ENCODE measurements at regions not wholly inside any gene's neighbourhood (a gene's known extent, or its start where the extent isn't known, plus 50 kb on each side); places are given as distances from the start of the nearest gene placed in this dataset.
"Not testable (repeated sequence)": the region's sequence is repeated elsewhere in the genome, so short reads cannot be mapped to it uniquely, and the experiment has no call there.

DNA sequence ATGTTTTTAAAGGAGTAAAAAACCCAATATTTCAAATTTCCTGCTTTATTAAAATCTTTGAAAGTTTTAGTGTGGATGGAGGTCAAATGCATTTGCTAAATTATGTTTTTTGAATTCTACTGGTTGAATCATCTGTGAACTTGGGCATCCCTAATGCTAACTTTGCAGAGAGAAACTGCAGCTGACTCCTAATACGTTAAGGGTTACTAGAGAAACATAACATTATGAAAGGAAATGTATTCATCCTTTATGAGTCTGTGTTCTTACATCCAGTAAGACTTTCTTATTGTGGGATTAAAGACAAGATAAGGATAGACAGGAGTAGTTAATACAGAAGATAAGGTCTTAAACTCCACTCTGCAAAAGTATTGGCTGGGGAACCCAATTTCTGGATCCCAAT lies 140.6 kb downstream of the FAM124B start:
- DNase-seq (ENCODE audit: low spot score), result no peak

DNA sequence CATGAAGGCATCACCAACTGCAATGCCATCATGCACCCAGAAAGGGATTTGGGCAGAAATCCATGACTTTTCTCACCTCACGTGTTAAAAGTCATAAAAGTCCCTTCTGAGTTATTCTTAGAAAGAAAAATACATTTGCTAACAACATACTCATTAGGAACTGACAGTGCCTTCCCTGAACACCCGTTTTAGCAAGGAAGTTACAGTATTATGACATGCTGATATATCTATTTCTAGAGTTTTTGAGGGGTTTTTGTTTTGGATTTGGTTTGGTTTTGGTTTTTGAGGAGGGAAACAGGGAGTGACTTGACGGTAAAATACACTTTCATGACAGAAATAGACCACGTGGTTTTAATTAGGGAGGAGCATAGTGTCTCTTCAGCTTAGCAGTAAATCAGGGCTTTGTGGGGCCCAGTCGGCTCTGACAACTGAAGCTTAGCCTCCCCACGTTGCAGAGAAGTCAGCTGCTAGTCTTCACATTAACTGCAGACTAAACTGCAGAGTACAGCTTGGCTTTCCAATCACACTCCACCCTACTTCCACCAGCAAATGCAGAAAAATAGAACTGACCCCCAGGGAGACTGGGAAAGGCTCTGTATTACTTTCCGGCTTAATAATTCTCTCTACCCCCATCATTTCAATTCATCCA lies 141.4 kb downstream of the FAM124B start:
- DNase-seq (ENCODE audit: low spot score), result no peak

- no peak for DNase-seq (ENCODE audit: low spot score)
These were observed 142.1 kb downstream of the FAM124B start for GRCh38 chr2:224259831-224260230.

DNA sequence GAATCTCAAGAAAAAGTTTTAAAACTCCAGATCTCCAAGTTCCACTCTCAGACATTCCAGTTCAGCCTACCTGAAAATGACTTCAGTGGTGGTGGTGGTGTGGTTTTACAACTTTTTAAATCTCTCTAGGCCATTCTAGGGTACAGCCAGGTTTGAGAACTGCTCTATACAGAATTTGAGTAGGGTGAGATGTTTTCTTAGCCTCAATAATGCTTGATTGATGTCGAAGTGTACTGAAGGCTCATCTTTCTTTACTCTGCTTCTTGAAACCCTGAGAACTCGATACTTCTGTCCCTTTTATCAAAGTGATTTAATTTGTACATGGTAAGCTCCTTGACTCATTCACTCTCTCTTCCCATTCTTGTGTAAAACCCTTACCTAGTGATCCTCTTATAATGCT lies 143.8 kb downstream of the FAM124B start:
- DNase-seq (ENCODE audit: low spot score), result no peak

GRCh38 chr2:224257156-224257555 lies 144.8 kb downstream of the FAM124B start:
- DNase-seq (ENCODE audit: low spot score), result no peak

DNA sequence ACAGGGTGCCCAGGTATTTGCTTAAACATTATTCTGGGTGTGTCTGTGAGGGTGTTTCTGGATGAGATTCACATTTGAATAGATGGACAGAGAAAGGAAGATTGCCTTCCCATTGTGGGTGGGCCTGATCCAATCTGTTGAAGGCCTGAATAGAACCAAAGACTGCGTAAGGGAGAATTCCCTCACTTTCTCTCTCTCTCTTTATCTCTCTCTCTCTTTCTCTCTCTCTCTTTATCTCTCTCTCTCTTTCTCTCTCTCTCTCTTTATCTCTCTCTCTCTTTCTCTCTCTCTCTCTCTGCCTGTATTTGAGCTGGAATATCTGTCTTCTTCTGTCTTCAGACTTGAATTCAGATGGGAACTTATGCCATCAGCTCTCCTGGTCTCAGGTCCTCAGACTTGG lies 148.4 kb downstream of the FAM124B start:
- DNase-seq (ENCODE audit: low spot score), result no peak

DNA sequence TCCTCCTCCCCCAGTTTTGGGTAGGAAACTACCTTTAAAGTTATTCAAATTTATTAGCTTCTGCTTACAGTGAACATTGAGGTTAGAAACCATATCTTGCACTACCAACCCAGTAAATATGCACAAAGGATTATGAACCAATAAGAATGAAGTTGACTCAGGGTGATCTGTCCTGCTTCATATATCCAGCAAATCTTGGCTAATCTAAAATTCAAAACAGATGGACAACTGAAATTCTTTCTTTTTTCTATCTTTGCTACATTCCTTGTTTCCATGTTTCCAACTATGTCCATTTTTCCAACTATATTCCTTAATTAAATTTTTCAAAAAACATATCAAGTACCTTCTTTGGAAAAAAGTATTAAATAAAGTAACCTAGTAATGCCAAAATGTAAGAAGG lies 149.3 kb downstream of the FAM124B start:
- DNase-seq (ENCODE audit: low spot score), result no peak

DNA sequence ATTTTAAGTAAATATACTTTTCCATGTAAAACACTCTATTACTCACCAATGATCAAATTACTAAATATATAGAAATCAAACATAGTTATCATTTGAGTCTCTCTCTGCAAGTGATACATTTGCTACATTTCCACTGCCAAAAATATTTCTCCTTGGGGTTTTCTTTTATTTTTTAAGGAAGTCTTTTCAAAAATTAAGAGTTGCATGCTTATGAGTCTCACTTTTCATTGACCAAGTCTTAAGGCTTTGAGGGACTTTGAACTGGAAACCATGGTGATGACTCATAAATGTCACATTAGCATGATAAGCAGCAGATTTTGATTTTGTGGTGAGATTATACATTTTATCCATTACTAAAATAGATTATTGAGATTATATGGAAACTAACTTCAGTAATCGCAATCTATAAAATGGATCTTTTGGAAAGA lies 152.9 kb downstream of the FAM124B start:
- no peak for DNase-seq (ENCODE audit: low spot score)

DNA sequence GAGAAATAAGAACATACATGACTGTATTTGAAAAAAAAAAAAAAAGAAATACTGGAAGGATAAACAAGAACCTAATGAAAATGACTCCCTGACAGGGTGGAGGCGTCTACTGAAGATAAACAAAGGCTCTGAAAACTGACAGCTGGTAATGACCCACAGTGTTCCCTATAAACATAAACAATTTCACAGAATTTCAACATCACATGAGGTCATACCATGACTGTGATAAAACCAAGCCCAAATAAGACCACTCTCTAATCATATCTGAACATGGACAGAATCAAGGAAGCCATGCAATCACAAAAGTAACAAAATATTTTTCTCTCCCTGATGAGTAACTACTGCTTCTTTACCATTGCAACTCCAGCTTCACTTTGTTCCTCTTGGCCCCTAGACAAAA lies 159.3 kb downstream of the FAM124B start:
- DNase-seq (ENCODE audit: low spot score), result no peak

- no peak for DNase-seq (ENCODE audit: low spot score)
These were observed 160.1 kb downstream of the FAM124B start for GRCh38 chr2:224241812-224242211.

- no peak for DNase-seq (ENCODE audit: low spot score)
These were observed 160.9 kb downstream of the FAM124B start for GRCh38 chr2:224241001-224241400.

DNA sequence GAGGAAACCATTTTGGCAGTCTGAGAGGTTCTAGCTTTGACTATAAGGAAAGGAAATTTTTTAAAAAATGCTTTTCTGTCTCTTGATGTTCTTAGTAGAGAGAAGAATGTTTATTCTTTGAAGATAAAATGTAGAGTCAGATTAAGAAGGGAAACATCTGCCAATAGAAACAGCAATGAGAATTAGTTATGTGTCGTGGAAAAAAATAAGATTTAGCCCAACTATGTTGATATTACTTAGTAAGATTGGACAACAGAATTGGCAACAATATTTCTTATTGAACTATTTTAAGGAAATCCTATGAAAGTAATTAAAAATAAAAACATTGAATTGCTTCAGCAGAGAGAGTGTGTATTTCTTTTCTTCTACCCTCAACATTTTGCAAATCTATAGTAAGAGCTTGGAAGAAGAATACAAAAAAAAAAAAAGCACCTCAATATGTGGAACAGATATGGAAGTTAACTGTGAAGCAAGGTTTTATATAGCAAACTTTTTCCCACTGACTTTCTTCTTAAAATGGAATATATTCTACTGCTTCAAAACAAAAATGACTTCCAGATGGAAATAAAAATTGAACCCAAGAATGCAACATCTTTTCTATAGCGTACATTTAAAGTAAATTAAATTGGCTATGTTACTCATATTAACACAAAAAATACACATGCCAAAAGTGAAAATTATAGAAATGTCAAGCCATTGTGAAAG lies 177.9 kb downstream of the FAM124B start:
- no peak for DNase-seq (ENCODE audit: low spot score)

GRCh38 chr2:224222974-224223373 lies 178.9 kb downstream of the FAM124B start:
- DNase-seq (ENCODE audit: low spot score), result no peak

- no peak for DNase-seq (ENCODE audit: low spot score)
These were observed 179.6 kb downstream of the FAM124B start for GRCh38 chr2:224222291-224222690.

- DNase-seq (ENCODE audit: low spot score), result no peak
These were observed 180.4 kb downstream of the FAM124B start for GRCh38 chr2:224221455-224221913.

DNA sequence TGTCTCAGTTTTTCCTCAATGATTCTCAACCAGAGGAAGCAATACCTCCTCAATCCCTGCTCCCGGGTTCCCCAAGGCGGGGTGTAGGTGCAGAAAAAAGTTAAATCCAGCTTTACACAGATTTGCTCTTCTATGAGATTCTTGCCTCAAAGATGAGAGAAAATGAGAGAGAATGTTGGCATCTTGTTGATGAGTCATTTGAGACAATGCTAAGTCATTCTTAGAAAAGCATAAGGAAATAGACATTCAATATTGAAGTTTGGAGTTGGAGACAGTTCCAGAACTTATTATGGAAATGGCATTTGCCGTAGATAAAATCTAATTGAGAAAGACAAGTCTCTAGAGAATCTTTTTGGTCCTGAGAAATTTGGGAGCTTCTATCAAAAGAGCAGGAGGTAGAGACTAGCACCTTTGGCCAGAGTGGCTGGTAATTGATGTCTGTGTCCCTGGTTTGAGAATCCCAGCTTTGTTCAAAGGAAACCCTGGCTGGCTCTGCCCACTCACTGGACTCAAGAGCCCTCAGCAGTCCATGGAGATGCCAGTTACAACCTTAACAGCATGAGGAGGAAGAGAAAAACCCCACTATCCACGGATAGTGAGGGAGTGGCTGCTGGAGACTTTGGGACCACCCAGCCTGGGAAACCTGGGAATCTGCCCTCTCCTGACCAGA lies 181.2 kb downstream of the FAM124B start:
- DNase-seq (ENCODE audit: low spot score), result no peak

DNA sequence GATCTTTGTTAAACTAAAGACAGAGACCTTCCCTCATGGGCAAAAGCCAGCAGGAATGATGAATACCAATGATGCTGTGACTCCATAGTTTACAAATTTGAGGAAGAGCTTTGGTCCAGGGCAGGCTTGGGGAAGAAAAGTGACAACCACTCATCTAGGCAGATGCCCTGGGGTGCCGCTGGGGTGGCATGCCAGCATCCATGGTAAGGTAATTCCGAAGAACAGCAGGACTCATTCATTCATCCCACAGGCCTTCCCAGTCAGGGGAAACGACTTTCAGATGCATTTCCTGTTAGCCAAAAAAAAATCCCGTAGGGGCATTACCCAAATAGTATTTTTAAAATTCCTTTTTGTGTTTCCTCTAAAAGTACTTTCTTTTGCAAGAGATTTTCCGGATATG lies 180.7 kb upstream of the SERPINE2 start:
- no peak for DNase-seq (ENCODE audit: low spot score)

DNA sequence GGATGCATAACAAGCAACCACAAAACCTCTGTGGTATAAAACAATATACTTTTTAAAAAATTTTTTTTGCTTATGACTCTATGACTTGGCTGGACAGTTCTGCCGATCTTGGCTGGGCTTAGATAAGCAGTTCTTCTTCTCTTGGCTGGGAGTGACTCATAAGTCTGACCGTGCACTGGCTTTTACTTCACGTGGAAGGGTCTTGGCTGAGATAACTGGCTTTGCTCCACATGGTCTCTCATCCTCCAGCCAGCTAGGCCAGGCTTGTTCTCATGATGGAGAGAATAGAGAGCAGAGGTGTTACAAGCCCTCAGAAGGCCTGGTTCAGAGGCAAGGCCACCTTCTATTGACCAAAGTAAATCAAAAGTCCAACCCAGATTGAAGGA lies 178.9 kb upstream of the SERPINE2 start:
- DNase-seq (ENCODE audit: low spot score), result no peak

DNA sequence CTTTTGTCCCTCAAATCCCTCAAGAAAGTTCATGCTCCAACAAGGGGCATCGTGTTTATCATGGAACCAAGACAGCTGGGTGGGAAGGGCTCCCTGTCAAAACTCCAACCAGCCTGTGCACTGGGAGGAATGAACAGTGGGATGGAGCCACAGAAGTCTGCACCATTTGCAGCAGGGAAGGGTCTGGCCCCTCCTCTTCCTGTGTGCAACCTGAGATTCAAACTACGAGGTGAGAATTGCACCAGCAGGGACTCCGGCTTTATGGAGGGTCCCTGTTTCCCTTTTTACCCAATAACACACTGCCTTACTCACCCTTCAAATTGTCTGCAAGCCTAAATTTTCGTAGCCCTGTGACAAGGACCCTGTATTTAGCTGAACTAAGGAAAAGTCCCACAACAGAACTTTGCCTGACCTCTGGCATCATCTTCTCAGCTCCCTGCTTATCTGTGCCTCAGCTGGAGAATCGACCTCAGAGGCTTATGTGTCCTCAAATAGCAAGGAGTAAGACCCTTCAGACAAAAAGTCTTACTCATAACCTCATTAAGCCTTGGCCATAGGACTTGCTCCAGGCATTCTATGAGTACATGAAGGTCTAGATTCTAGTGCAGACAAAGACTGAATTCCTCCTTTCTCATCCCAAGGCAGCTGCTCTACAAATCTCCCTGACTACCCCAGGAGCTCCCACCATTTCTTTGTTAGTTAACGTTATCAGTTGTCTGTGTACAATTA lies 178.3 kb upstream of the SERPINE2 start:
- DNase-seq (ENCODE audit: low spot score), result no peak

DNA sequence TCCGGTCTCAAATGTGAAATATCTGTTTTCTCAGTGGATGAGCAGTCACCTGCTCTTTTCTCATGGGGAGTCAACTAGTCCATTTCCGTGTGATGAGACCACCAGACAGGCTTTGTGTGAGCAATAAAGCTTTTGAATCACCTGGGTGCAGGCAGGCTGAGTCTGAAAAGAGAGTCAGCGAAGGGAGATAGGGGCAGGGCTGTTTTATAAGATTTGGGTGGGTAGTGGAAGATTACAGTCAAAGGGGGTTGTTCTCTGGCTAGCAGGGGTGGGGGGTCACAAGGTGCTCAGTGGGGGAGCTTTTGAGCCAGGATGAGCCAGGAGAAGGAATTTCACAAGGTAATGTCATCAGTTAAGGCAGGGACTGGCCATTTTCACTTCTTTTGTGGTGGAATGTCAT lies 176.5 kb upstream of the SERPINE2 start:
- DNase-seq (ENCODE audit: low spot score), result not testable (repeated sequence)

GRCh38 chr2:224213396-224213795 lies 174.3 kb upstream of the SERPINE2 start:
- no peak for DNase-seq (ENCODE audit: low spot score)

DNA sequence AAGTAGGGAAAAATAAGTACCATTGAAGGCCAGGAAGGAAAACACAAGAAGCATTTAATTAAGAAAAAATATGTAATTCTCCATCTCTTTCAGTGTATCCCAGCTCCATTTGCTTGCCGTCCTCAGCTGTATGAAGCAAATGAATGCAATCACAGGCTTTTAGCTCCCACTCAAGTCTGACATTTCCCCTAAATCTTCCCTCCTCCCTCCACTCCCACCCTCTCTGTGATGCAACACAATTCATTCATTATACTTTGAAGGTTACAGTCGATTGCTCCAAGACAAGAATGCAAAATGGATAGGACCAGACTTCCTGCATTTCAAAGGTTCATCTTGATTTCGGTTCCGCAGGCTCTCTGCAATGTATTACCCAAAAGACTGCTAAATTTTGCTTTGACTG lies 172.7 kb upstream of the SERPINE2 start:
- no peak for DNase-seq (ENCODE audit: low spot score)

DNA sequence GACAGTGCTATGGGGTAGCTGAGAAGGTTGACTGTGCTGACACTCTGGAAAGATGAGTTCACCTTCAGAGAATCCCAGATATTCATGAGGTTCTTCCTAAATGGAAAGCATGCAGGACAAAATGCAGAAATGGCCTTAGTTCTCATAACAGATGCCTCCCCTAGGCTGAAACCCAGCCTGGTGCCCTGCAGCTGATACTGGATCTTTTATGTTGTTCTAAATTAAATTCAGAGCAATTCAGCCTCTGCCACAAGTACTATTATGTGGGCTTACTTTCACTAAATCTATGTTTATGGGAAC lies 172.0 kb upstream of the SERPINE2 start:
- no peak for DNase-seq (ENCODE audit: low spot score)
